ENCODE measurements at regions not wholly inside any gene's neighbourhood (a gene's known extent, or its start where the extent isn't known, plus 50 kb on each side); places are given as distances from the start of the nearest gene placed in this dataset.

DNA sequence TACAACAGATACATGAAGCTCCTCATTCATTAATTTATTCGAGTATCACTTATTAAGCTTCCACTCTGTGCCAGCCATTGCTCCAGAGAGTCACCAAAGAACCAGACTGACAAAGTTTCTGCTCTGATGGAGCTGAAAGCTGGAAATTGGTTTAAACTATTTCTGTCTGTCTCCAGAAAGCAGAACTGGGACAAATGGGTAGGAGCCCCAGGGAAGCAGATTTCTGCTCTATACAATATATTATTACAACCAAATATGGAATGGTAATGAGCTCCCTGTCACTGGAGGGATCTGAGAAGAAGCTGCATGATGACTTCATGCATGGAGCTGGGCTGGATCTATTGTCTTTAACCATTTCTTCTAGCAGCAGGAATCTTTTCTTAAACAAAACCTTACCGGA is 165.4 kb upstream of the ADO start:
- TF ChIP-seq, protein P1, sequence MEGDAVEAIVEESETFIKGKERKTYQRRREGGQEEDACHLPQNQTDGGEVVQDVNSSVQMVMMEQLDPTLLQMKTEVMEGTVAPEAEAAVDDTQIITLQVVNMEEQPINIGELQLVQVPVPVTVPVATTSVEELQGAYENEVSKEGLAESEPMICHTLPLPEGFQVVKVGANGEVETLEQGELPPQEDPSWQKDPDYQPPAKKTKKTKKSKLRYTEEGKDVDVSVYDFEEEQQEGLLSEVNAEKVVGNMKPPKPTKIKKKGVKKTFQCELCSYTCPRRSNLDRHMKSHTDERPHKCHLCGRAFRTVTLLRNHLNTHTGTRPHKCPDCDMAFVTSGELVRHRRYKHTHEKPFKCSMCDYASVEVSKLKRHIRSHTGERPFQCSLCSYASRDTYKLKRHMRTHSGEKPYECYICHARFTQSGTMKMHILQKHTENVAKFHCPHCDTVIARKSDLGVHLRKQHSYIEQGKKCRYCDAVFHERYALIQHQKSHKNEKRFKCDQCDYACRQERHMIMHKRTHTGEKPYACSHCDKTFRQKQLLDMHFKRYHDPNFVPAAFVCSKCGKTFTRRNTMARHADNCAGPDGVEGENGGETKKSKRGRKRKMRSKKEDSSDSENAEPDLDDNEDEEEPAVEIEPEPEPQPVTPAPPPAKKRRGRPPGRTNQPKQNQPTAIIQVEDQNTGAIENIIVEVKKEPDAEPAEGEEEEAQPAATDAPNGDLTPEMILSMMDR (IDR thresholded peaks at IDR 0.05): no peak
- no peak for TF ChIP-seq EZH2 (IDR thresholded peaks at IDR 0.05)

Data from neural progenitor cell (in vitro differentiated cells).